H1 (cell line): ENCODE measurements at regions not wholly inside any gene's neighbourhood (a gene's known extent, or its start where the extent isn't known, plus 50 kb on each side); places are given as distances from the start of the nearest gene placed in this dataset.

Experiments
- CHD7 ChIP-seq: fragments of 300-600 bp; sonication (generic); IDR thresholded peaks from 2 replicates; pipeline ENCODE4 v1.7.1; 2012; ENCODE audit warnings: low read length, moderate library complexity, mild to moderate bottlenecking, inconsistent platforms; ENCODE audit not compliant: insufficient replicate concordance
- SP4 ChIP-seq: IDR thresholded peaks from 2 replicates; pipeline ENCODE4 v1.6.1; 2012; ENCODE audit warnings: low read length, inconsistent platforms

DNA sequence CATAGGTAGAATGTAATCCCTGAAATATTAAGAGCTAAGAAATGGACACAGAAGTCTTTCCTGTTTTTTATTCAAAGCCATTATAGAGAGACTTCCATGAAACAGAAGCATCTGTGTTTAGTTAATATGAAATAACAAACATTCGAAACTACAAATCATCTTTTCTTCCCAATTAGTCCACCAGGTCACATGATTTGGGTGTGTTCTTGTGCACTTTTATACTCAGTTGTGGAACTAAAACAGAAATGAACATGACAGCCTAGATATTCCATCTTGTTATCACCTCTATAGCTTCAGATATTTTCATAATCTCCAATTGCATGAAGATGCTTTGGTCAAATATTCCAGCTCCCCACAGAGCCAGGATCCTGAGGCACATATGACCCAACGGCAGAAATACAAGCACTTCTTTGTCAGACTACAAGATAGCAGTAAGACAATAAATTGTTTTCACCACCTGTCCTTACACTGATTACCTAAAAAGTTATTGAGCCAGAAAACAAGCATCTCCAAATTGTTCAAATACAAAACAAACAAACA is 116.8 kb upstream of the BEND6 start (continued):
- no peak for TF ChIP-seq CHD7
- TF ChIP-seq SP4: no peak
- TF ChIP-seq, all 59 proteins: peak for 0
